Fibroblast of mammary gland (primary cell): ENCODE measurements at regions not wholly inside any gene's neighbourhood (a gene's known extent, or its start where the extent isn't known, plus 50 kb on each side); places are given as distances from the start of the nearest gene placed in this dataset.
A peak's percentile ranks its signal among the peaks of the same experiment; 100 is the strongest.

ENCODE experiments used
- DNase-seq: peaks from one replicate; pipeline ENCODE4 v3.0.0-alpha.2; 2010; ENCODE audit warnings: low read depth
- H3K4me3 ChIP-seq: 2 replicates; pipeline ENCODE4 v1.5.1; 2011; ENCODE audit warnings: low read depth, mild to moderate bottlenecking, low read length, moderate library complexity; ENCODE audit not compliant: control insufficient read depth
- TF ChIP-seq, protein P1 (sequence below): conservative IDR thresholded peaks from 2 replicates; pipeline ENCODE4 v1.5.1; 2011; ENCODE audit warnings: low read depth, low read length, inconsistent platforms; ENCODE audit not compliant: control insufficient read depth, insufficient read depth

DNA sequence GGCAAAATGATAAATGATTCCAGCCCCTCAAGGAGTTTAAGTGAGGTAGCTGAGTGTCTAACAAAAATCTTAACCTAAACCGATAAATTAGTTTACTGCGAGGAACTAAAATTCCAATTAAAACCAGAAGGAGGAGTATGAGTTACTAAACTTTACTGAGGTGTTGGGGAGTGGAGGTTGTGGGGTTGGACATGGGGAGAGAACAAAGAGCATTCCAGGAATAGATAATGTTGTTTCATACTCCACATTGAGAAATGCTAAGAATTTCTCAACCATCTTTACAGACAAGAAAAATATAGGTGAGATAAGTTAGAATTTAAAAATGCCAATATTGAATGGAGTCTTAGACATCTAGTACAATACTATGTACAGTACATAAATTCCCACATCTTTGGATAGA, 488.6 kb downstream of the METTL15 start:
- no peak overlapping the region for H3K4me3 ChIP-seq
- TF ChIP-seq, protein P1, sequence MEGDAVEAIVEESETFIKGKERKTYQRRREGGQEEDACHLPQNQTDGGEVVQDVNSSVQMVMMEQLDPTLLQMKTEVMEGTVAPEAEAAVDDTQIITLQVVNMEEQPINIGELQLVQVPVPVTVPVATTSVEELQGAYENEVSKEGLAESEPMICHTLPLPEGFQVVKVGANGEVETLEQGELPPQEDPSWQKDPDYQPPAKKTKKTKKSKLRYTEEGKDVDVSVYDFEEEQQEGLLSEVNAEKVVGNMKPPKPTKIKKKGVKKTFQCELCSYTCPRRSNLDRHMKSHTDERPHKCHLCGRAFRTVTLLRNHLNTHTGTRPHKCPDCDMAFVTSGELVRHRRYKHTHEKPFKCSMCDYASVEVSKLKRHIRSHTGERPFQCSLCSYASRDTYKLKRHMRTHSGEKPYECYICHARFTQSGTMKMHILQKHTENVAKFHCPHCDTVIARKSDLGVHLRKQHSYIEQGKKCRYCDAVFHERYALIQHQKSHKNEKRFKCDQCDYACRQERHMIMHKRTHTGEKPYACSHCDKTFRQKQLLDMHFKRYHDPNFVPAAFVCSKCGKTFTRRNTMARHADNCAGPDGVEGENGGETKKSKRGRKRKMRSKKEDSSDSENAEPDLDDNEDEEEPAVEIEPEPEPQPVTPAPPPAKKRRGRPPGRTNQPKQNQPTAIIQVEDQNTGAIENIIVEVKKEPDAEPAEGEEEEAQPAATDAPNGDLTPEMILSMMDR, result no peak
- no peak for DNase-seq

DNA sequence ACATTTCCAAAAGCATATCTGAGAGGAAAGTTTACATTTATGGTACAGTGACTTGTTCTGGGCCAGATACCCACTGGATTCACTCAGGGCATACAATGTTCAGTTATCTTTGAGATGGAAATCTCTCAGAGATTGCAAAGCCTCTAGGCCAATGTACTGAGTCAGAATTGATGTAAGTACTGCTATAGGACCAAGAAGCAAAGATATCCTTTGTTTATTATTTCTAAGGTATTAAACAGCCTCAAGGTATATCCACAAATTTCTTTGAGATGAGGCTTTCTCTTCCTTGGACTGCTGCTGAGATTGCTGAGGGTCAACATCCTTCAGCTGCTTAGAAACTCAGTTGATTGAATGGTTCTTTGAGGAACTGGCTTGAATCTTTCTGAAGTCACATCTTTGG, 484.0 kb downstream of the METTL15 start:
- DNase-seq, result no peak
- no peak overlapping the region for H3K4me3 ChIP-seq
- TF ChIP-seq, protein P1, result no peak

DNA sequence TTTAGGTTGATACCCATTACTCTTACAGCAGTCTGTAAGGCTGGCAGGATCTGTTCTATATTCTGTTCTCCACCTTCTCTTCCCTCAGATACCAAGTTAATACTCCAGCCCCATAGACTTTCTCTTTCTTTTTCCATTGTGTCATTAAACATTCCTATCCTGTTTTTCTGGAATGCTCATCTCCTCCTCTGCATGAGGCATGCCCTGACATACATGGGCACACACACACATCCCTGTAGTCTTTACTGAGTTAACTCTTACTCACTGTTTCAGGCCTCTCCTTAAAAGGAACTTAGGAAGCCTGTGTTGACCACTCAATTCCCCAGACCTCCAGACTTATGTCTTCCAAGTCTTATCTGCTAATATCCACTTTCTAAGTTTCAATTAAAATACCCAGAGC, 476.8 kb downstream of the METTL15 start:
- H3K4me3 ChIP-seq, result no peak overlapping the region
- TF ChIP-seq, protein P1, result no peak
- peak; percentile 49 for DNase-seq

DNA sequence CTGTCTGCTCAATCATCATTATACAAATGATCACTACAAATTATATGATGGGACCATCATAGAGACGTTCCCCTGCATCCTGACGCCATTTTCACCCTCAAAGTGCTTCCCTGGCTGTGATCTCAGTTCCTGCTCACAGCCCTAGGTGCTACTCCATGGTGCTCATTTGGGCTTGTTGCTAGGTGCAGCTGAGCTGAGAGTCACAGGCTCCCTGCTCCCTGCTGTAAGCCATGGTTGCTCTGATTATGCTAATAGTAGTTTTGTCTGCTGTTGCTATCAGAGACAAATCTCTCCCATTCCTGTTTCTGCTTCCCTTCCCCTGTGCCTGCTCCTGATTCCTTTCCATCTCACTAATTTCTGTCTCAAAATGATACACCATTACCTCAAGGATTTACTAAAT, 474.3 kb downstream of the METTL15 start:
- TF ChIP-seq, protein P1, result no peak
- DNase-seq, result no peak
- no peak overlapping the region for H3K4me3 ChIP-seq

DNA sequence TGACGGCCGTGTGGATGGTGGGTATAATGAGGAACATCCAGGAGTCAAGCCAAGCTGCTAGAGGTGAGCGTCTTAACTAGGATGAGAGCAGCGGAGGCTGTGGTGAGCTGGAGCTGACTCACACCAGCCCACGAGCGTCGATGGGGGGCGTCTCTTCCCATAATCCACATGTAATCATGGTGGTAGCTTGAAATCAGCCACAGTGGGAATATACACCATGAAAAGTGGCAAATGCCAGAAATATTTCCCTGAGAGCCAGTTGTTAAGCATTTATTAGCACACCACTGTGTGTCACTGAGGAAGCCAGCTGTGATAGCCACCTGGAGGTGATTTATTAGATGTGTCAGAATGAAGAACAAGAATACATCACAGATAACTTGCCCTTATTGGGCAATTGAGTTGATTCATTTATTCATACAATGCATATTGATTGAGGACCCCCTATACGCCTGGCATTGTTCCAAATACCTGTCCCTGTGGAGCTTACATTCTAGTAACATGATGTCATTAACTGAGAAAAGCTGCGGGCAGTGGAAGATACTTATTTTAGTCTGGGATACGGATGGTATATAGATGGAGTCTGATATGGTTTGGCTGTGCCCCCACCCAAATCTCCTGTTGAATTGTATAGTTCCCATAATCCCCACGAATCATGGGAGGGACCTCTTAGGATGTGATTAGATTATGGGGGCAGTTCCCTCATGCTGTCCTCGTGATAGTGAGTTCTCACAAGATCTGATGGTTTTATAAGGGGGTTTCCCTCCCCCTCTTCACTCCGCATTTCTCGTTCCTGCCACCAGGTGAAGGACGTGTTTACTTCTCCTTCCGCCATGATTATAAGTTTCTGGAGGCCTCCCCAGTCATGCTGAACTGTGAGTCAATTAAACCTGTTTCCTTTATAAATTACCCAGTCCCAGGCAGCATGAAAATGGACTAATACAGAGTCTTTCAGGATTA, 473.4 kb downstream of the METTL15 start:
- peak; percentile 85 for DNase-seq
- no peak overlapping the region for H3K4me3 ChIP-seq
- TF ChIP-seq, protein P1, result peak; percentile 5

DNA sequence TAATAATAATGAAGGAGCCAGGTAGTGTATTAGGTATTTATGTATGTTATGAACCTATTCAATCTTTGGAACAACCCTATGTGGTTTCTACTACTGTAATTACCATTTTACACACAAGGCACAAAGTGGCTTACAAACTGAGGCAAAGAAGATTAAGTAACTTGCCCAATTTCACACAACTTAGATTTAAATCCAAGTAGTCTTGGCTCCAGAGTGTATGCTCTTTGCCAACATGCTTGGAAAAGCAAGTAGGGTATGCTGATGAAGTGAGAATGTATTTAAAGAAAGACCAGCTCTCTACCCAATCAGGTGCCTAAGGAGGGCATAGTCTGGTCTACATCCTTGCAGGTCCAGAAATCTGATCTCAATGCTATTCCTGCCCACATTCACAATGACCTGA, 463.2 kb downstream of the METTL15 start:
- TF ChIP-seq, protein P1, result no peak
- H3K4me3 ChIP-seq, result no peak overlapping the region
- no peak for DNase-seq
